ENCODE measurements at regions not wholly inside any gene's neighbourhood (a gene's known extent, or its start where the extent isn't known, plus 50 kb on each side); places are given as distances from the start of the nearest gene placed in this dataset.

DNA sequence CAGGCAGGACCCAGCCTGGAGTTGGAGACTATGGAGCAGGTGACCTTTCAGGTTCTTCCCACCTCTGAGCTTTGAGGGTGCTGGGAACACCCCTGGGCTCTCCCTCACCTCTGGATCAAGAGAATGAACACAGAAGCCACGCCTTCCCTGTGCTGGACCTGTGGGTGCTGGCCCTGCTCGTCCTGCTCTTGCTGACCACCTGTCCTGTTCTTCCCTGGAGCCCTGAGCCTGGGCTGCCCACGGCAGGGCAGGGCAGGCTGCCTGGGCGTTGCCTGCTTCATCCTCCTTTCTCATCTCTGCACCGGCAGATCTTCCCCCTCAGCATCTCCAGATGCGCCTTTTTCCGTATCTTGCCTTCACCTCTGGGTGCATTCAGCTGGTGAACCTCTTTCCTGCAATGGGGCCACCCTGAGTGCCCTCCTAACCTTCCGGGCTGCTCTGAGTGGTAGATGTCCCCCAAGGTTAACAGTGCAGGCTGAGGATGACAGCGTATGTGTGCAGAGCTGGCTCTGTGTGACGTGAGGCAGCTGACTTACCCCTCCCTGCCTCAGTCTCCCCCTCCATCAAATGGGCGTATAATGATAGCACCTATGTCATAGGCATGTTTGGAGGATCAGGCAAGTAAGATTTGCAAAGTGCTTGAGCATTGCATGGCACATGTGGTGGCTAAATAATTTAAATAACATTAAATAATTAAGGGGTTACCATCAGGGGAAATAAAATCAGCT is 225.8 kb upstream of the CIBAR2 start:
- DNase-seq (no peak), ATAC-seq (no peak)
- intact Hi-C loops (cut with micrococcal nuclease): no loop called here

DNA sequence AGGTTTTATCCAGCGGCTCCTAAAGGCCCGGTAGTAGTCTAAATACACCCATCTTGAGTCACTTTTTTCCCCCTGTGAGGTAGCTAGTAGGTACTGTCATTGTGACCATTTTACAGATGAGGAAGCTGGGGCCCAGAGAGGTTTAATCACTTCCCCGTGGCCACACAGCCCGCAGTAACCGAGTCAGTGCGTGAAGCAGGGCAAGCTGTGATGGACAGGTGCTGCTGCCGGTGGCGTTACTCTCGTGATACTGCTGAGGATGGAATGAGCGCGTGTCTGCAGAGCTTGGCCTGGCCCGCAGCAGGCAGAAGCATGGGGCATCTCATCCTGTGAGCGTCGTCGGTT is 226.3 kb upstream of the CIBAR2 start:
- DNase-seq (no peak), ATAC-seq (no peak)
- intact Hi-C loops (cut with micrococcal nuclease): no loop called here

DNA sequence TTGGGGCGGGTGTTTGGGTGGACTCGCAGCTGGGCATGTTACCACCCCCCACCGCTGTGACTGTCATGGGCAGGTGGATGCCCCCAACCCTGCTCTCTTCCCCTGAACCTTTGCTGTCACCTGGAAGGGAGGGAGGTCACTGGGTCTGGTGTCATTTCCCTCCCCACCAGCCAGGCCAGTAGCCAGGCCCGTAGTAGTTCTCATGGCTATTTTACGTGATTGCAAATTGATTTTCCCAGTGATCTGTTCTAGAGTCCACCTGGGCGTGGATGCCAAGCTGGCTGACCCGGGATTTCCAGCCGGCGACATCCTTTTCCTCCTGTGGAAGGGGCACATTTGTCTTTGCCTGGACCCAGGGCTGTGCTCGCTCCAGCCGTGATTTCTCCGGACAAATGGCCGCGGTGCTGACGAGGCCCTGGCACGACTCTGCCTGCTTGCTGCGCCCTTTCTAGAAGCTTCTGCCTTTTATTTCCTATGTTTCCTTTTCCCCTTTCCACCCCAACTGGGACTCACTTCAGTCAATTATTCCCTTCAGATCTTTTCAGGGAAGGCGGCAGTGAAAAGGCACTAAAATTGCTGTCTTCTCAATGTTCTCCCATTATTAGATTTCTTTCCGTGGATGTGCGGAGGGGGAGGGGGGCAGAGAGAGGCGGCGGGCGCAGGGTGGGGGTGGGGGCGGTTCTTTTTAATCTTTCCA is 226.9 kb upstream of the CIBAR2 start:
- intact Hi-C loops (cut with micrococcal nuclease): no loop called here
- no peak for DNase-seq
- no peak for ATAC-seq

DNA sequence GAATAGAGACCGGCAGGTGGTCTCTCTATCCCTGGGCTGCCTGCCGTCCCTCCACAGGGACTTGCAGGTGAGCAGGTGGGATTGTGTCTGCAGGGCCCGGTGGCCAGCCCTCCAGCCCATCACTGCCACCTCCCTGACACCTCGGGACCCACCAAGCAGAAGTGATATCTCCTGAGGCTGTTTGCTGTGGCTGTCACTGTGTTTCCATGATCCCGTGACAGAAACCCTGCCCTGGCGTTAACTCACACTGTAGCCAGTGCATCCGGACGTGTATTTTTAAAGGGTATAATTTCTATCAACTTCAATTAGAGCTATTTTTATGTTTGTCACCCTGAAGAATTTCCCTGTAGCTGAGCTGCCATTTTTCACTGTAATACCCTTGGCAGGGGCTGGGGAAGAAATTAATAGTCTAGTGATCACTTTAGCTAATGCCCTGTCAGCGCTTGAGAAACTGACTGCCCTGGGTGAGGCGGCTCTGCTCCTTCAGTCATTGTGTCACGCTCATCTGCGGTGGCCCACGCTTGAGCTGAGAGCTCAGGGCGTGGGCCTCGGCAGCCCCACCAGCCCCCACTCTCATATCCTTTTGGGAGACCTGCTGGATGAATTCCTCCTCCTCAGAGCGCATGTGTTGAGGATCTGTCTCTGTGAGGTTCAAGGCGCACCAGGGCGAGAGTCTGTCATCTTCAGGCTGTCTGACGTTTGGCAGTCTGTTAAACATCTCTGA is 229.9 kb upstream of the CIBAR2 start:
- ATAC-seq: no peak
- DNase-seq: no peak
- intact Hi-C loops (cut with micrococcal nuclease): no loop called here

DNA sequence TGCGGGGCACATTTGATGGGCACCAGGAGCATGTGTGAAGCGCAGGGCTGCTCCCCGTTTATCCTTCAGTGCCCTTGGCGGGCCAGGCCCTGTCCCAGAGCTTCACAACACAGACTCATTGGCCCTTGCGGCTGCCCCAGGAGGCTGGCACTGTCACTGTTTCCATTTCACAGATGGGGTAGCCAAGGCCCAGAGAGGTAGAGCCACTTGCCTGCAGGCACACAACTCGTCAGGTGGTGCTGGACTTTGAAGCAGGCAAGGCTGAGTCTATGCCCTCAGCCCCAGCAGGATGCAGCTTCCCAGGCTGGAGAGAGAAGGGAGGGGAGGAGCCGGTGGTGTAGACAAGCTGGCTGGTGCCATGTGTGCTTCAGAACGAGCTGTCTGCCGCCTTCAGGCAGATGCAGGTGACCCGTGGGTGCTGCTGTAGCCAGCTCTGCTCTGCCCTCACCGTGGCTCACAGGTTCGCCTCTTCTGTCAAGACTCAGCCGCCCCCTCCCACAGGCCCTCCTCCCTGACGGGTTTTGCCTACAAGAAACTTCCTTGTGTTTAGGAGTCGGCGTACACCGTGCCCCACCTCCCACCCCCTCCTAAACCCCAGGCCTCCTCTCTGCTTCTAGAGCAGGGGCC is 232.3 kb upstream of the CIBAR2 start:
- intact Hi-C loops (cut with micrococcal nuclease): no loop called here
- DNase-seq: no peak
- no peak for ATAC-seq

DNA sequence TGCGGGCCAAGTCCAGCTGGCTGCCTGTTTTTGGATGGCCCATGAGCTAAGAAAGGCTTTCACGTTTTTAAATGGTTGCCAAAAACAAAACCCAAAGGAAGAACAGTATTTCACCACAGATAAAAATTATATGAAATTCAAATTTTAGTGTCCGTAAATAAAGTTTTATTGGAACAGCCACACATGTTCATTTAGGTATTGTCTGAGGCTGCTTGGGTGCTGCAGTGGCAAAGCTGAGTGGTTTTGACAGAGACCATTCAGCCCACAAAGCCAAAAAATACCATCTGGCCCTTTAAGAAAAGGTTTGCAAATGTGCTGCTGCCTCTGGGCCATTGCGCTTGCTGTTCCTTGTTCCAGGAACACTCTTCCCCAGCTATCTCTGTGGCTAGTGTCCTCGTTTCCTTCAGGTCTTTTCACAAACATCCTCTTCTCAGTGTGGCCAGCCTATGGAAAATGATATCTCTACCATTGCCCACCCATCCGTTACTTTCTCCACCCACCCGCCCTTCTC is 232.9 kb upstream of the CIBAR2 start:
- DNase-seq (no peak), ATAC-seq (no peak)
- intact Hi-C loops (cut with micrococcal nuclease): no loop called here

DNA sequence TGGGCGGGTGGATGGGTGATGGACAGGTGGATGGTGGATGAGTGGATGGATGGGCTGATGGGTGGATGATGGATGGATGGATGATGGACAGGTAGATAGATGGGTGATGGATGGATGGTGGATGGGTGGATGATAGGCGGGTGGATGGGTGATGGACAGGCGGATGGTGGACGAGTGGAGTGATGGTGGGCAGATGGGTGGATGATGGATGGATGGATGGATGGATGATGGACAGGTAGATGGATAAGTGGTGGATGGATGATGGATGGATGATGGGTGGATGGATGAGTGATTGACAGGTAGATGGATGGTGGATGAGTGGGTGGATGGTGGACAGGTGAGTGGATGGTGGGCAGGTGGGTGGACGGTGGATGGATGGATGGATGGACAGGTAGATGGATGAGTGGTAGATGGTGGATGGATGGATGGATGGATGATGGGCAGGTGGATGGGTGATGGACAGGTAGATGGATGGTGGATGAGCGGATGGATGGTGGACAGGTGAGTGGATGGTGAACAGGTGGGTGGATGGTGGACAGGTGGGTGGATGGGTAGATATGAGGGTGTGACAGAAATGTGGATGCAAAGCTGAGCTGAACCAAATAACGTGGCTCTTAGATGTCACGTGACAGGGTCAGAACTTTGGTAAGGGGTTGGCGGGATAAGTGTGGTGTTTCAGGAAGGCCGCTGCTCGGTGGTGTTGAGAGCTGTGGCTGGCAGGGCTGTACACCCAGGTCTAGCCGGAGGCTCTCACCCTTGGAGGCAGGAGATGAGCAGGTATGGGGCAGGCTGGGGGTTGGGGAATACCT is 234.3 kb upstream of the CIBAR2 start:
- DNase-seq: no peak
- intact Hi-C loops (cut with micrococcal nuclease): no loop called here
- ATAC-seq: no peak

DNA sequence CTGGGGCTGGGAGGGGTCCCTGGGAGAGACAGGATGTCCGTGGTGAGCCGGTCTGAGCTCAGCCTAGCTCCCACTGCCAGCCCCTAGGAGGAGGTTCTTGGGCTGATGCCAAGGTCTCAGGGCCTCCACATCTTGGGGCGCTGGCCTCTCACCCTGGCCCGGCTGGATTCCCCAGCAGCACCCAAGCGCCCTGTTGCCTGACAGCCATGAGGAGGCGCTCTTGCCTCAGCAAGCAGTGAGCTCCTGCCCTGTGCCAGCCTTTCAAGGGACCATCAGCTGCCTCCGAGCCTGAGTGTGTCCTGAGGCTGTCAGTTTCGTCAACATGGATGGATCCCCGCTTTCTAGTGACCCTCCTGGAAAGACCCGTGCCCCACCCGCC is 234.9 kb upstream of the CIBAR2 start:
- intact Hi-C loops (cut with micrococcal nuclease): no loop called here
- DNase-seq: no peak

DNA sequence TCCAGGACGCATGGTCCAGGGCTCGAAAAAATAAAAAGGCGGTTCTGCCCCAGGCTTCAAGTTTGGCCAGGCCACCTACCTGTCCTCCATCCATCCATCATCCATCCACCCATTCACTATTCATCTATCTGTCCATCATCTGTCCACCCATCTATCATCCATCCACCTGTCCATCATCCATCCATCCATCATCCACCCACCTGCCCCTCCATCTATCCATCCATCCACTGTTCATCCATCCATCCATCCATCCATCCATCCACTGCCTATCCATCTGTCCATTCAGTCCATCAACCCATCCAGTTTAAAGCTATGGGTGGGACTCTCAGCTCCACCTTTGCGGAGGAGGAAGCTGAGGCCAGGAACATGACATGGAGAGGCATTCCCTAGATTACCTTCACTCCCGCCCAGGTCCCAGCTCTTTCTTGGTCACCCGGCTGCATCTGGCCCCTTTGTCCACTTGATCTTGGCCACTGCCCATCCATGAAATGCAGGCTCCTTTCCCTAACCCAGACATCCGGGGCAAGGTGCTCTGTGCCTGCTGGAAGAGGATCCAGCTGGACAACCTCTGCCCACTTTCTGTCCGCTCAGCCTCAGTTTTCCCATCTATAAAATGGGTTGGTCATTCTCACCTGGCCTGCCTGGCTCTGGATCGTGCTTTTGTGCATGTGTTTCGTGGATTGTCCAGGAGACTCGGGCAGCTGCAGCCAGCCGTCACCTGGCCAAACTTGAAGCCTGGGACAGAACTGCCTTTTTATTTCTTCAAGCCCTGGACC is 236.0 kb upstream of the CIBAR2 start:
- DNase-seq: no peak
- ATAC-seq: no peak
- intact Hi-C loops (cut with micrococcal nuclease): no loop called here

More for the DNA sequence above, 234.9 kb upstream of the CIBAR2 start:
- no peak for ATAC-seq

DNA sequence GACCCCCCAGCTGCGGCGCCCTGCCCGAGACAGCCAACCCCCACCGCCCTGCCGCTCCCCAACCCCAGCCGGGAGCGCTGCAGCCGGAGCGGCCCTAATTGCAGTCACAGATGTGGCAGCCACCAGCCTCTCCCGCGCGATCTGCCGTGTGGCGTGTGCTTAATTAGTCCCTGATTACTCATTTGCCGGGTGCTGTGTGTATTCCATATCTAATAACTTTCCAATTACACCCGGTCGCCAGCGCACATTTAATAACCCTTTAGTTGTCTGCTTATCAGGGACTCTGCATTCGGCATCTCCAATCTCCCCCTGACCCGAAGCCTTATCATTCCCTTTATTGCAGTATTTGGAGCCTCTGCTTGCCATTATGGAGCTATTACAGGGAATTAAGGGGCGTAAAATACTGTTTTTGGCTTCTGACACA is 236.7 kb upstream of the CIBAR2 start:
- intact Hi-C loops (cut with micrococcal nuclease): no loop called here
- no peak for DNase-seq
- ATAC-seq: no peak

DNA sequence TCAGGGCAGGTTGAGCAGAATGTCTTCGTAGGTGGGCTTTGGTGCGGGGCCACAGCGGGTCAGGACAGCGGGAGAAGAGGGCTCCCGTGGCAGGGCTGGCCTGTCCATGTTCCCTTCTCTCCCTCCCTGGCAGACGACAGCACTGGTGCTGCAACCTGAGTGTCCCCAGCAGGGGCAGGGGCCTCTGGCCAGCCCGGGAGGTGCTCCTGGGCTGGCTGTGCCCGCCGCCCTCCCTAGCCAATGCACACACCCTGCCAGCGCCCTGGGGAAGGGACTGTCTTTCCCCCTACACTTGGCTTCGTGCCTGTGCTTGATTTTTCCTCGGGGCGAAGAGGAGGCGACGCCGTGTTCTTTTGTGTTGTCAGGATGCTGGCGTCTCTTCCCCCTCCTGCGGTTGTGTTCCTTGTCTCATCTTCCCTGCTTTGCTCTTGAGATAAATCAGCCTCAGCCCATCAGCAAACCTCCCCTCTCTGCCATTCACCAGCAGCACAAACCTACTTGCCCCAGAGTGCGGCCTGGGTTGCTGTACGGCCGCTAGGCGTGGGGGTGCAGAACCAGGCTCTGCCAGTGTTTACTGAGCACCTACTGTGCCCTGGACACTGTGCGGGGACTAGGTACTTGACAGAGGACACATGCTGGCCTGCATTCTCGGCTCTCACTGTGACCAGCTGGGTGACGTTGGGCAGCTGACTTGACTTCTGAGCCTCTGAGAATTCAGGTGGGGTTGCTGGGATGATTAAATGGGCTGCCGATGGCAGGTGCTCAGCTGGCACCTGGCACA is 237.3 kb upstream of the CIBAR2 start:
- ATAC-seq: no peak
- intact Hi-C loops (cut with micrococcal nuclease): no loop called here
- DNase-seq: no peak

DNA sequence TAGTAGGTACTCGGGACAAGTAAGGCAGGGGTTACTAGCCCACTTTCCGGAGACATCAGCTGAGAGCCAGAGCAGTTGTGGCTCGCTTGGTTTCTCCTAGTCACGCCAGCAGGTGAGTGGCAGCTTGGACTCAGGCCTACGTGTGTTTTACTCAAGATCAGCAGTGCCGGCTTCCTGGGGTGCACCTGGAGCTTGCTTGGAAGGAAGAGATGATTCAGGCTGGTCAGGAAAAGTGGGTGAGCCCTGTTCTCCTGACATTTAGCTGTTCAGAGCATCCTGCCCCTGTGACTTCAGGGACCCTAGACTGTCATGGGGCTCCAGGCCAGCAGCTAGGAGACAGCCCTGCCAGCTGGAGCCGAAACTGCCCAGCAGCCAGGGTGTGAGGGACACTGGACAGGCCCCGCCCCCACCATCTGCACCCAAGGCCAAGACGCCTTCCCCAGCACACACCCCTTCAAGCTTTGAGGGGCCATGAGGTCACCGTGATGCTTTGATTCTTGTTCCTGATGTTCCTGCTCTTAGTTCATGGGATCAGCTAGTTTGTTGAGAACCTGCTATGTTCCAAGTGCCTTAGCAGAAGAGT is 238.0 kb upstream of the CIBAR2 start:
- ATAC-seq: no peak
- intact Hi-C loops (cut with micrococcal nuclease): no loop called here
- DNase-seq: no peak

DNA sequence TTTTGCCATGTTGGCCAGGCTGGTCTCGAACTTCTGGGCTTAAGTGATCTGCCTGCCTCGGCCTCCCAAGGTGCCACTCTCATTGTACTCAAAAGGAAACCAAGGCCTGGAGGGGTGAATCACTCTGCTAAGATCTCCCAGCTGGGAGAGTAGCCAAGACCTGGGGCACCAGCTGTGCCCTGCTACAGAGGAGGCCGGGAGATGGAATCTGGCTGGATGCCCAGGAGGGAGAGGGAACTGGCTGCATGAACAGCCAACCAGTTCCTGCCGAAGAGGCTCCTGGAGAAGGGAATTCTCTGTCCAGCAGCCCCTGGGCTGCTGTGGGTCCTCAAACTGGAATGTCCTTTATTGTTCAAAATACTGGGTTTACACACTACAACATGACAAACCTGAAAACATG is 238.7 kb upstream of the CIBAR2 start:
- ATAC-seq (peak; percentile 96), DNase-seq (peak; percentile 87)
- intact Hi-C loops (cut with micrococcal nuclease): no loop called here

DNA sequence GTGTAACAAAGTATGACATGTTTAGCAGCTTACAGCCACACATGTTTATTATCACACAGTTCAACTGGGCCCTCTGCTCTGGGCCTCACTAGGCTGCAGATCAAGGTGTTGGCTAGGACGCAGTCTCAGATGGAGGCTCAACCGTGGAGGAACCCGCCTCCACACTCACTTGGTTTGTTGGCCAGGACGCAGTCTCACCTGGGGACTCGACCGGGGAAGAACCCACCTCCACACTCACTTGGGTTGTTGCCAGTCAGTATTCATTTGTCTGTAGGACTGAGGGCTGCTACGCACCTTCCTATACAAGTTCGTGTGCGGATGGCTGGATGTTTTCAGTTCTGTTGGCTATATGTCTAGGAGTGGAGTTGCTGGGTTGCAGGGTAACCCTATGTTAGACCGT is 240.7 kb upstream of the CIBAR2 start:
- no peak for ATAC-seq
- intact Hi-C loops (cut with micrococcal nuclease): no loop called here
- no peak for DNase-seq

DNA sequence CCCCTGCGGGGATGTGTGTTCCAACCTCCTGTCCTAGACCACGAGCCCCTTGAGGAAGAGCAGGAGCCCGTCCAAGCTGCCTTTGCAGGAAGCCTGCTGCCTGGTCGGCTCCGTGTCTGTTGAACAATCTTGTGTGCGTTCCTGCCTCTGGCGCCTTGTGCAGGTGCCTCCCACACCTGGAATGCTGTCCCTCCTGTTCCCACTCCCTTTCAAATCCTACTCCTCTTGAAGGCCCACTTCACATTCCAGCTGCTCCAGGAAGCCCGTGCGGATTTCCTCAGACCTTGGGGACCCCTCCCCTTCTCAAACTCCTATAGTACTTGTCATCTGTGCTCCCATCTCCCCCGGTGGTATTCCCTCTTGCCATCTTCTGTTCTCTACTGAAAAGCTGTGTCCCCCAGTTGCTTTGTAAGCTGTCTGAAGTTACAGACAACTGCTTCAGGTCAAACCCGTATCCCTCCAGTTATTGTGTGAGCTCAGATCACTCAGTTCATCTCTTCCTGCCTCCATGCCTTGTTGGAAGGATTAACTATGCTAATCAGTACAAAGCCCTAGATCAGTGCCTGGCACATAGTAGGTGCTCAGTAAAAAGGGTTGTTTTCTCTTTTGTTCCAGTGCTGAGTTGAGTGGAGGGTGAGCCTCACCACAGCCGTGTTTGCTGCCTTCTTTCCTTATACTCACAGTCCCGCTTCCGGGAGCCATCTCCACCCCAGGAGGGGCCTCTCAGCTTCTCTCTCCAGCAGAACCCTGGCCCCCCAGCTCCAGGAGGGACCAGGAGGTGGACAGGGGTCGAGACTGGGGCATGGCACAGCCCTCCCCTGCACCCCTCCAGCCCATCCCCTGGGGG is 241.8 kb upstream of the CIBAR2 start:
- no peak for DNase-seq
- intact Hi-C loops (cut with micrococcal nuclease): no loop called here
- no peak for ATAC-seq

DNA sequence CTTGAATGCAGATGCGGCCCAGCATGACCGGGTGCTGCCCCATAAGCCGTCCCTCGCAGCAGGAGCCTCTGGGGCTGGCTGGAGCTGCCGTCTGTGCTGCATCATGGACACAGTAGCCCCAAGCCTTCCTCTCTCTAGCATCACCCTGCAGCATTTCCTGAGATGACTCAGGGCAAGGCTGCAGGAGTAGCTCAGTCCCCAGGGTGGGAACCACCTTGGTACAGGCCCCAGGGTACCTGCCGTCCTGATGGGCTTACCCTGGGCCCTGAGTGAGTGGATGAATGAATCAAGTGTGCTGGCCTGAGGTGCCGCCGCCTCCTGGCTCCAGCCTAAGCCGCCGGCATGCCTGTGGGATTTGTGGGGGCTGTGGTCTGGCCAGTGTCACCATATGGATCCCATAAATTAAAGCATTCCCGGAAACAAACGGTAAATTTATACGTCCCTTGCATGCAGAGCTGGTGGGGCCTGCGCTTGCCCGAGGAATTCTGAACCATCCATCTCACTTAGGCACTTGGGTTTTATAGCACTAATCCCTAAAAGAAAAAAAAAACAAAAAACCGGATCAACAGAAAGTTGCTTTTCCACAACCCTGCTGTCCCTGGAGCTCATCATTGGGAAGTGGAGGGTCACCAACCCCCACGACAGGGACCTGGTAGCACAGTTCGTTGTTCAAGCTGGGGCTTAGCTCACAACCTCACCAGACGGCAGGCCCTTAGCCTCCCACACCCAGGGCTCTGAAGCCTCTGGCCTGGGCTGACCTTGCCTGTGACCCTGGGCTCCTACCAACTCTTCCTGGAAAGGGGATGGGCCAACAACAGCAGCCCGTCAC is 242.6 kb upstream of the CIBAR2 start:
- intact Hi-C loops (cut with micrococcal nuclease): no loop called here
- ATAC-seq: peak; percentile 10
- no peak for DNase-seq

All from left ventricle myocardium superior (tissue), 1 donor.